Psoas muscle (tissue), 7 donors: ENCODE measurements at regions not wholly inside any gene's neighbourhood (a gene's known extent, or its start where the extent isn't known, plus 50 kb on each side); places are given as distances from the start of the nearest gene placed in this dataset.

Experiments used
- ATAC-seq, 4 donors: fragments of 200-7000 bp; cut with Tn5 transposase; one replicate each; pipeline ENCODE4 v1.9.1; 2020; ENCODE audit warnings: moderate library complexity in 3 of 4, mild to moderate bottlenecking in 2 of 4
- DNase-seq, 2 donors: peaks; one replicate each; pipeline ENCODE4 v3.0.0-alpha.2; 2020
- H3K27ac ChIP-seq: fragments of 200-600 bp; one replicate; pipeline ENCODE4 v1.8.0; 2022
- H3K27me3 ChIP-seq, 3 donors: fragments of 200-600 bp in 1 of 3; one replicate each; pipeline versions ENCODE4 v1.6.1 to v1.8.0; 2013 to 2022; ENCODE audit warnings: low read length in 2 of 3, mild to moderate bottlenecking in 2 of 3, moderate library complexity in 1 of 3; ENCODE audit not compliant: insufficient read depth in 3 of 3
- H3K36me3 ChIP-seq, 2 donors: fragments of 200-600 bp in 1 of 2; one replicate each; pipeline versions ENCODE4 v1.6.1 to v1.8.0; 2013 to 2022; ENCODE audit warnings: low read depth in 1 of 2, mild to moderate bottlenecking in 1 of 2, moderate library complexity in 1 of 2; ENCODE audit not compliant: insufficient read depth in 1 of 2
- H3K4me1 ChIP-seq: fragments of 200-600 bp; one replicate; pipeline ENCODE4 v1.8.0; 2022
- H3K4me3 ChIP-seq: fragments of 200-600 bp; one replicate; pipeline ENCODE4 v1.8.0; 2022; ENCODE audit warnings: mild to moderate bottlenecking
- H3K9me3 ChIP-seq: fragments of 200-600 bp; one replicate; pipeline ENCODE4 v1.8.0; 2022
- CTCF ChIP-seq: fragments of 200-600 bp; IDR thresholded peaks from one replicate; pipeline ENCODE4 v1.8.0; 2022; ENCODE audit warnings: antibody characterized with exemption
- WGBS, 3 donors: extraction: QIAGEN DNeasy Blood & Tissue Kit; methylation state at CpG; one replicate each; pipeline versions ENCODE4 v1.1.6 to v1.1.7; 2013; 5-methylcytosine and 5-hydroxymethylcytosine counted together
- intact Hi-C, 2 donors: fragments of 100-400 bp; cut with DNase I; formaldehyde crosslinking; loops; one replicate each; pipeline versions ENCODE4 v1.11.0 to v1.14.2; 2022
- donor health status: healthy with polysubstance abuse.
- donor health status: DM: no; HTN: no; CAD: no; lungs with moderate emphysema.
- donor health status: Bipolar disorder and iron deficiency.
- donor health status: healthy.
- donor health status: DM: yes; HTN: yes; CAD: no.
- donor health status: DM: no; HTN: no; CAD: no.
- donor health status: DM: yes; HTN: yes; CAD: no.

- WGBS, 3 donors = 77 to 87% (median 83%) methylated on average over 6 of the region's 6 CpGs
- no peaks in the 10 kb centered on the region for H3K4me1 ChIP-seq
- H3K27ac ChIP-seq = no peak overlapping the region
- no peak for ATAC-seq
- no peak overlapping the region for H3K4me3 ChIP-seq
- intact Hi-C loops = no loop called here
- H3K36me3 ChIP-seq = no peaks in the 10 kb centered on the region
- no peaks in the 10 kb centered on the region for H3K9me3 ChIP-seq
- H3K27me3 ChIP-seq = peaks cover 0 to 14% (median 0%) of the 10 kb centered on the region in 3 donors
- no peak for TF ChIP-seq CTCF
- DNase-seq = no peak
Observed at GRCh38 chr1:54497338-54497737, 50.7 kb upstream of the ACOT11 start.

DNA sequence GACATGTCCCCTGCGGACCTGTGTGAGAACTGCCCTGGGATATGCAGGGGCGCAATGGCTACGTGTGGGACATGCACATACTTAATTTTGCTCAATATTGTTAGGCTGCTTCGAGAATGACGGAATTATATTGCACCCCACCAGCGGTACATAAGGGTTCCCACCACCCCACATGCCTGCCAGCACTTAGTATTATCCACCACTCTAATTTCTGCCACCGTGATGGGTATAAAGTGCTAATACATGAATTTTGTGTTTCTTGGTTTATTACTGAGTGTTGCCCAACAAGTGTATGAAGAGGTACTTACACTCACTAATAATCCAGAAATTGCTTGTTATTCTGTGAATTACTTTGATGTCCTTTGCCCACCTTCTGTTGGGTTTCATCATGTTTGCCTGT, 52.1 kb upstream of the ACOT11 start:
- Histone ChIP-seq H3K27me3 (peaks cover 0 to 10% (median 0%) of the 10 kb centered on the region in 3 donors), H3K4me3 (no peak overlapping the region), H3K27ac (no peak overlapping the region), H3K9me3 (no peaks in the 10 kb centered on the region), H3K4me1 (peaks cover under 1% of the 10 kb centered on the region), H3K36me3 (no peaks in the 10 kb centered on the region)
- 75 to 97% (median 95%) methylated on average over 7 of the region's 7 CpGs for WGBS, 3 donors
- no peak for TF ChIP-seq CTCF
- intact Hi-C loops = no loop called here
- ATAC-seq = no peak
- no peak for DNase-seq

- WGBS, 3 donors = 93 to 100% (median 93%) methylated on average over 2 of the region's 2 CpGs
- Histone ChIP-seq H3K27ac (no peak overlapping the region), H3K4me1 (peaks cover 11% of the 10 kb centered on the region), H3K27me3 (peaks cover 0 to 10% (median 0%) of the 10 kb centered on the region in 3 donors), H3K9me3 (no peaks in the 10 kb centered on the region), H3K4me3 (no peak overlapping the region), H3K36me3 (no peaks in the 10 kb centered on the region)
- TF ChIP-seq CTCF = no peak
- DNase-seq (no peak), ATAC-seq (no peak)
- intact Hi-C loops = no loop called here
Observed at GRCh38 chr1:54493608-54494007, 54.4 kb upstream of the ACOT11 start.

DNA sequence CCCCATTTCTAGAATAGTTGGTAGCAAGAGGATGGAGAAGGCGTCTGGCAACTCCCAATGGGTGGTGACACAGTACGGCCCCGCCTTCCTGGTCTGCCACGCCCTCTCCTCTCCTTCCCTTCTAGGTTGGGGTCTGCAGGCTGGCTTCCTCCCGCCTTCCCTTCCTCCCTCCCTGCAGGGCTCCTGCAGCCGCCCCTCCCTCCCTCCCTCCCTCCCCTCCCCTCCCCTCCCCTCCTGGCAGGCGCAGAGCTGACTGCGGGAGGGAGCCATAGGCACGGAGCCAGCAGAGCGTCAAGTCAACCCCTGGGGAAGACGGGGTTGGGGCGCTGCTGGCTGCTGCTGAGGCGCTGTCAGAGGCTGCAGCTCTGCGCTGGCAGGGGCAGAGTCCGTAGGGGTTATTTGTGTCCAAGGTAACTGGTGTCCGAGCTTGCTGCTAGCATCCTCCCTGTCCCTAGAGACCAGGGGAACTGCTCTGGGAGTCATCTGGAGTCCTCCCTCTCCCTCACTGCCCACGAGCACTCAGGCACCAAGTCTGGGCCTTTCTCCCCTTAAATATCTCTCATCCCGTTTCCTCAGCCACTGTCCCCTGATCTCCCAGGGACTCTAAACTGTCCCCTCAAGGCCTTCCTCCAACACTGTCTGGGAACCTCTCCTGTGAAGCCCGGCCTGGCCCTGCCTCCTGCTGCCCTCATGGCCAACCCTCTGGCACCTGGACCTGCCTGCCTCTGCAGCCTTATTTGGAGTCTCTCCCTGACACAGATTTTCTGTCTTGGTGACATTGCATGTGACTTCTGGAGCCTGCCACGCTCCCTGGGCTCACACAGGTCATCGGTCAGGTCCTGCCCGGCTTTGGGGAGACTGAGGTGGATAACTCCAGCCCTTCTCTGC, 57.4 kb upstream of the ACOT11 start:
- no peak for DNase-seq
- Histone ChIP-seq H3K27me3 (no peaks in the 10 kb centered on the region), H3K4me3 (no peak overlapping the region), H3K27ac (no peak overlapping the region), H3K36me3 (no peaks in the 10 kb centered on the region), H3K4me1 (peaks cover 22% of the 10 kb centered on the region), H3K9me3 (no peaks in the 10 kb centered on the region)
- no peak for ATAC-seq
- intact Hi-C loops = loop anchor here (2.0 kb wide), 2 partner anchors 366 to 420 kb away; no protein-coding TSS in a partner anchor
- 19 to 31% (median 21%) methylated on average over 15 to 21 of the region's 22 CpGs for WGBS, 3 donors
- TF ChIP-seq CTCF = no peak
